ENCODE measurements at regions not wholly inside any gene's neighbourhood (a gene's known extent, or its start where the extent isn't known, plus 50 kb on each side); places are given as distances from the start of the nearest gene placed in this dataset.
A peak's percentile ranks its signal among the peaks of the same experiment; 100 is the strongest.

DNA sequence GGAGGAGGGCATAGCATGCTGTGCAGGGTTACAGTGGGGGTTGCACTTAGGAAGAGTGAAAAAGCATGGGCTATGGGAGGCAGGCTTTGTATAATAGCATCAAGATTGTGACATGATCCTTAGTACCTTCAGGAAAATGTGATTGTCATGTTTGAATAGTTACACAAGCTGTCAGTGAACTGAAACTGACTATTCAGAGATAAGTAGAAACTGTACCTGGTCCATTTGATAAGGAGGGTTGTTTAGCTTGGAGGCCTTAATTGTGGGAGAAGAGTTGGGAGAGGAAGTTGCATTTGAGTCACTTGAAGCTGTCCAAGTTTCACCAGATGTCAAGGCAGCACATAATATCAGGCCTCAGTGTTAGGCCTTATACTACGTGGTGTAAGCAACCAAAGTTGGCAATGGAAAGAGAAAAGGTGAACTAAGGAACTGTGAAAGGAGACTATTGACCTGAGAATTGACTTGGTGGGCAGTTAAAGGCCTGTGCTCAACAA lies 85.0 kb downstream of the TEX13C start (continued):
- TF ChIP-seq, protein P1, sequence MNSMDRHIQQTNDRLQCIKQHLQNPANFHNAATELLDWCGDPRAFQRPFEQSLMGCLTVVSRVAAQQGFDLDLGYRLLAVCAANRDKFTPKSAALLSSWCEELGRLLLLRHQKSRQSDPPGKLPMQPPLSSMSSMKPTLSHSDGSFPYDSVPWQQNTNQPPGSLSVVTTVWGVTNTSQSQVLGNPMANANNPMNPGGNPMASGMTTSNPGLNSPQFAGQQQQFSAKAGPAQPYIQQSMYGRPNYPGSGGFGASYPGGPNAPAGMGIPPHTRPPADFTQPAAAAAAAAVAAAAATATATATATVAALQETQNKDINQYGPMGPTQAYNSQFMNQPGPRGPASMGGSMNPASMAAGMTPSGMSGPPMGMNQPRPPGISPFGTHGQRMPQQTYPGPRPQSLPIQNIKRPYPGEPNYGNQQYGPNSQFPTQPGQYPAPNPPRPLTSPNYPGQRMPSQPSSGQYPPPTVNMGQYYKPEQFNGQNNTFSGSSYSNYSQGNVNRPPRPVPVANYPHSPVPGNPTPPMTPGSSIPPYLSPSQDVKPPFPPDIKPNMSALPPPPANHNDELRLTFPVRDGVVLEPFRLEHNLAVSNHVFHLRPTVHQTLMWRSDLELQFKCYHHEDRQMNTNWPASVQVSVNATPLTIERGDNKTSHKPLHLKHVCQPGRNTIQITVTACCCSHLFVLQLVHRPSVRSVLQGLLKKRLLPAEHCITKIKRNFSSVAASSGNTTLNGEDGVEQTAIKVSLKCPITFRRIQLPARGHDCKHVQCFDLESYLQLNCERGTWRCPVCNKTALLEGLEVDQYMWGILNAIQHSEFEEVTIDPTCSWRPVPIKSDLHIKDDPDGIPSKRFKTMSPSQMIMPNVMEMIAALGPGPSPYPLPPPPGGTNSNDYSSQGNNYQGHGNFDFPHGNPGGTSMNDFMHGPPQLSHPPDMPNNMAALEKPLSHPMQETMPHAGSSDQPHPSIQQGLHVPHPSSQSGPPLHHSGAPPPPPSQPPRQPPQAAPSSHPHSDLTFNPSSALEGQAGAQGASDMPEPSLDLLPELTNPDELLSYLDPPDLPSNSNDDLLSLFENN (IDR thresholded peaks at IDR 0.05; ENCODE audit: low read depth in 2 of 2, low read length in 2 of 2), result peak in 1 of 2 experiments; percentile 90; a peak in 2 of 4 replicates
- peak; percentile 85; the same call in 1 of the 2 replicates for TF ChIP-seq NCOA1 (IDR thresholded peaks at IDR 0.05; ENCODE audit: low read depth)
- no peak for TF ChIP-seq ZSCAN29 (IDR thresholded peaks at IDR 0.05)
- no peak for TF ChIP-seq HCFC1 (IDR thresholded peaks at IDR 0.05; ENCODE audit: low read depth, low read length)
- no peak for TF ChIP-seq ZNF695 (CRISPR knock-in tag; IDR thresholded peaks at IDR 0.05)
- TF ChIP-seq ZNF143 (CRISPR knock-in tag; IDR thresholded peaks at IDR 0.05), result no peak
- TF ChIP-seq, protein P2, sequence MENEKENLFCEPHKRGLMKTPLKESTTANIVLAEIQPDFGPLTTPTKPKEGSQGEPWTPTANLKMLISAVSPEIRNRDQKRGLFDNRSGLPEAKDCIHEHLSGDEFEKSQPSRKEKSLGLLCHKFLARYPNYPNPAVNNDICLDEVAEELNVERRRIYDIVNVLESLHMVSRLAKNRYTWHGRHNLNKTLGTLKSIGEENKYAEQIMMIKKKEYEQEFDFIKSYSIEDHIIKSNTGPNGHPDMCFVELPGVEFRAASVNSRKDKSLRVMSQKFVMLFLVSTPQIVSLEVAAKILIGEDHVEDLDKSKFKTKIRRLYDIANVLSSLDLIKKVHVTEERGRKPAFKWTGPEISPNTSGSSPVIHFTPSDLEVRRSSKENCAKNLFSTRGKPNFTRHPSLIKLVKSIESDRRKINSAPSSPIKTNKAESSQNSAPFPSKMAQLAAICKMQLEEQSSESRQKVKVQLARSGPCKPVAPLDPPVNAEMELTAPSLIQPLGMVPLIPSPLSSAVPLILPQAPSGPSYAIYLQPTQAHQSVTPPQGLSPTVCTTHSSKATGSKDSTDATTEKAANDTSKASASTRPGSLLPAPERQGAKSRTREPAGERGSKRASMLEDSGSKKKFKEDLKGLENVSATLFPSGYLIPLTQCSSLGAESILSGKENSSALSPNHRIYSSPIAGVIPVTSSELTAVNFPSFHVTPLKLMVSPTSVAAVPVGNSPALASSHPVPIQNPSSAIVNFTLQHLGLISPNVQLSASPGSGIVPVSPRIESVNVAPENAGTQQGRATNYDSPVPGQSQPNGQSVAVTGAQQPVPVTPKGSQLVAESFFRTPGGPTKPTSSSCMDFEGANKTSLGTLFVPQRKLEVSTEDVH (IDR thresholded peaks at IDR 0.05; ENCODE audit: low read depth, partially characterized antibody), result no peak
- TF ChIP-seq, protein P3, sequence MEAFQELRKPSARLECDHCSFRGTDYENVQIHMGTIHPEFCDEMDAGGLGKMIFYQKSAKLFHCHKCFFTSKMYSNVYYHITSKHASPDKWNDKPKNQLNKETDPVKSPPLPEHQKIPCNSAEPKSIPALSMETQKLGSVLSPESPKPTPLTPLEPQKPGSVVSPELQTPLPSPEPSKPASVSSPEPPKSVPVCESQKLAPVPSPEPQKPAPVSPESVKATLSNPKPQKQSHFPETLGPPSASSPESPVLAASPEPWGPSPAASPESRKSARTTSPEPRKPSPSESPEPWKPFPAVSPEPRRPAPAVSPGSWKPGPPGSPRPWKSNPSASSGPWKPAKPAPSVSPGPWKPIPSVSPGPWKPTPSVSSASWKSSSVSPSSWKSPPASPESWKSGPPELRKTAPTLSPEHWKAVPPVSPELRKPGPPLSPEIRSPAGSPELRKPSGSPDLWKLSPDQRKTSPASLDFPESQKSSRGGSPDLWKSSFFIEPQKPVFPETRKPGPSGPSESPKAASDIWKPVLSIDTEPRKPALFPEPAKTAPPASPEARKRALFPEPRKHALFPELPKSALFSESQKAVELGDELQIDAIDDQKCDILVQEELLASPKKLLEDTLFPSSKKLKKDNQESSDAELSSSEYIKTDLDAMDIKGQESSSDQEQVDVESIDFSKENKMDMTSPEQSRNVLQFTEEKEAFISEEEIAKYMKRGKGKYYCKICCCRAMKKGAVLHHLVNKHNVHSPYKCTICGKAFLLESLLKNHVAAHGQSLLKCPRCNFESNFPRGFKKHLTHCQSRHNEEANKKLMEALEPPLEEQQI (IDR thresholded peaks at IDR 0.05), result peak; percentile 92
- peak; percentile 90 for TF ChIP-seq GATA2 (CRISPR knock-in tag; IDR thresholded peaks at IDR 0.05)
- no peak for TF ChIP-seq ZNF263 (CRISPR knock-in tag; IDR thresholded peaks at IDR 0.05; ENCODE audit: borderline replicate concordance)
- TF ChIP-seq, protein P4, sequence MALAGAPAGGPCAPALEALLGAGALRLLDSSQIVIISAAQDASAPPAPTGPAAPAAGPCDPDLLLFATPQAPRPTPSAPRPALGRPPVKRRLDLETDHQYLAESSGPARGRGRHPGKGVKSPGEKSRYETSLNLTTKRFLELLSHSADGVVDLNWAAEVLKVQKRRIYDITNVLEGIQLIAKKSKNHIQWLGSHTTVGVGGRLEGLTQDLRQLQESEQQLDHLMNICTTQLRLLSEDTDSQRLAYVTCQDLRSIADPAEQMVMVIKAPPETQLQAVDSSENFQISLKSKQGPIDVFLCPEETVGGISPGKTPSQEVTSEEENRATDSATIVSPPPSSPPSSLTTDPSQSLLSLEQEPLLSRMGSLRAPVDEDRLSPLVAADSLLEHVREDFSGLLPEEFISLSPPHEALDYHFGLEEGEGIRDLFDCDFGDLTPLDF (CRISPR knock-in tag; IDR thresholded peaks at IDR 0.05), result no peak
- TF ChIP-seq, protein P5, sequence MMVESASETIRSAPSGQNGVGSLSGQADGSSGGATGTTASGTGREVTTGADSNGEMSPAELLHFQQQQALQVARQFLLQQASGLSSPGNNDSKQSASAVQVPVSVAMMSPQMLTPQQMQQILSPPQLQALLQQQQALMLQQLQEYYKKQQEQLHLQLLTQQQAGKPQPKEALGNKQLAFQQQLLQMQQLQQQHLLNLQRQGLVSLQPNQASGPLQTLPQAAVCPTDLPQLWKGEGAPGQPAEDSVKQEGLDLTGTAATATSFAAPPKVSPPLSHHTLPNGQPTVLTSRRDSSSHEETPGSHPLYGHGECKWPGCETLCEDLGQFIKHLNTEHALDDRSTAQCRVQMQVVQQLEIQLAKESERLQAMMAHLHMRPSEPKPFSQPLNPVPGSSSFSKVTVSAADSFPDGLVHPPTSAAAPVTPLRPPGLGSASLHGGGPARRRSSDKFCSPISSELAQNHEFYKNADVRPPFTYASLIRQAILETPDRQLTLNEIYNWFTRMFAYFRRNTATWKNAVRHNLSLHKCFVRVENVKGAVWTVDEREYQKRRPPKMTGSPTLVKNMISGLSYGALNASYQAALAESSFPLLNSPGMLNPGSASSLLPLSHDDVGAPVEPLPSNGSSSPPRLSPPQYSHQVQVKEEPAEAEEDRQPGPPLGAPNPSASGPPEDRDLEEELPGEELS (CRISPR knock-in tag; IDR thresholded peaks at IDR 0.05; ENCODE audit: borderline replicate concordance), result no peak
- TF ChIP-seq KLF6 (CRISPR knock-in tag; IDR thresholded peaks at IDR 0.05; ENCODE audit: borderline replicate concordance), result peak; percentile 26; the same call in 1 of the 2 replicates
- peak; percentile 84 to 87 for TF ChIP-seq KDM1A (IDR thresholded peaks at IDR 0.05)
- TF ChIP-seq TRIM28 (IDR thresholded peaks at IDR 0.05), result peak; percentile 58; the same call in 1 of the 2 replicates
